ENCODE measurements at regions not wholly inside any gene's neighbourhood (a gene's known extent, or its start where the extent isn't known, plus 50 kb on each side); places are given as distances from the start of the nearest gene placed in this dataset.

DNA sequence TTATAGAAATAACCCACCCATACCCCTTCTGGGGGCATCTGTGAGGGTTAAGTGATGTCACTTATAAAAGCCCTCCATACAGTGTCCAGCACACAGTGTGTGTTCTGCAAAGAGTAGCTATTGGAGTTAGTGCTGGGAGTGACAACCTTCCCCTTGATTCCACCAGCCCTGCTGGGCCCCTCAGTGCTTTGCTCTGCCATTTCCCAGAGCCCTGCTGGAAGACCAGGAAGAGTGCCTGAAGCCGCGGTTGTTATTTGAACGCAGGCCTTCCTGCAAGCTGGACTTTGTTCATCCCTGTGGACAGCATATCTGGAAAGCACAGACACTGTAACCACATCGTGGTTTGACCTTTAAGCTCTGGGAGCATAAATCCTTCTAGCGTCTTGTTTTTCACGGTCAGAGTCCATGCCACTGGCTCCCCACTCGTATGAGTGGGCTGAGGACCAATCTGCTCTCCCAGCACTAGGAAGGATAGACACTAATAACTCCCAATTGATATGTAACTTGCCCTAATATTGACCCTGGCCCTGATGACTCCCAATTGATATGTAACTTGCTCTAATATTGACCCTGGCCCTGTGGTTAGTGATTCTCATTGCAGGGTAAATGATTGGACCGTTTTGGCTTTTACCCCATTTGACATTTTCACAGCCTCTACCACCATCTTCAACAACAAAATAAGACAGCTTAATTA lies 297.1 kb upstream of the MAF start:
- ChIA-PET POLR2A (no interaction called here), CTCF (no interaction called here)

GRCh38 chr16:79897104-79897452 lies 296.5 kb upstream of the MAF start:
- TF ChIP-seq TCF7L2 (IDR thresholded peaks at IDR 0.05; ENCODE audit: low read depth, low read length) = no peak
- TF ChIP-seq SIN3A (IDR thresholded peaks at IDR 0.05; ENCODE audit: borderline replicate concordance, insufficient read depth, low read depth, low read length) = no peak
- TF ChIP-seq, protein P1, sequence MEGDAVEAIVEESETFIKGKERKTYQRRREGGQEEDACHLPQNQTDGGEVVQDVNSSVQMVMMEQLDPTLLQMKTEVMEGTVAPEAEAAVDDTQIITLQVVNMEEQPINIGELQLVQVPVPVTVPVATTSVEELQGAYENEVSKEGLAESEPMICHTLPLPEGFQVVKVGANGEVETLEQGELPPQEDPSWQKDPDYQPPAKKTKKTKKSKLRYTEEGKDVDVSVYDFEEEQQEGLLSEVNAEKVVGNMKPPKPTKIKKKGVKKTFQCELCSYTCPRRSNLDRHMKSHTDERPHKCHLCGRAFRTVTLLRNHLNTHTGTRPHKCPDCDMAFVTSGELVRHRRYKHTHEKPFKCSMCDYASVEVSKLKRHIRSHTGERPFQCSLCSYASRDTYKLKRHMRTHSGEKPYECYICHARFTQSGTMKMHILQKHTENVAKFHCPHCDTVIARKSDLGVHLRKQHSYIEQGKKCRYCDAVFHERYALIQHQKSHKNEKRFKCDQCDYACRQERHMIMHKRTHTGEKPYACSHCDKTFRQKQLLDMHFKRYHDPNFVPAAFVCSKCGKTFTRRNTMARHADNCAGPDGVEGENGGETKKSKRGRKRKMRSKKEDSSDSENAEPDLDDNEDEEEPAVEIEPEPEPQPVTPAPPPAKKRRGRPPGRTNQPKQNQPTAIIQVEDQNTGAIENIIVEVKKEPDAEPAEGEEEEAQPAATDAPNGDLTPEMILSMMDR (IDR thresholded peaks at IDR 0.05) = no peak
- TF ChIP-seq, protein P2, sequence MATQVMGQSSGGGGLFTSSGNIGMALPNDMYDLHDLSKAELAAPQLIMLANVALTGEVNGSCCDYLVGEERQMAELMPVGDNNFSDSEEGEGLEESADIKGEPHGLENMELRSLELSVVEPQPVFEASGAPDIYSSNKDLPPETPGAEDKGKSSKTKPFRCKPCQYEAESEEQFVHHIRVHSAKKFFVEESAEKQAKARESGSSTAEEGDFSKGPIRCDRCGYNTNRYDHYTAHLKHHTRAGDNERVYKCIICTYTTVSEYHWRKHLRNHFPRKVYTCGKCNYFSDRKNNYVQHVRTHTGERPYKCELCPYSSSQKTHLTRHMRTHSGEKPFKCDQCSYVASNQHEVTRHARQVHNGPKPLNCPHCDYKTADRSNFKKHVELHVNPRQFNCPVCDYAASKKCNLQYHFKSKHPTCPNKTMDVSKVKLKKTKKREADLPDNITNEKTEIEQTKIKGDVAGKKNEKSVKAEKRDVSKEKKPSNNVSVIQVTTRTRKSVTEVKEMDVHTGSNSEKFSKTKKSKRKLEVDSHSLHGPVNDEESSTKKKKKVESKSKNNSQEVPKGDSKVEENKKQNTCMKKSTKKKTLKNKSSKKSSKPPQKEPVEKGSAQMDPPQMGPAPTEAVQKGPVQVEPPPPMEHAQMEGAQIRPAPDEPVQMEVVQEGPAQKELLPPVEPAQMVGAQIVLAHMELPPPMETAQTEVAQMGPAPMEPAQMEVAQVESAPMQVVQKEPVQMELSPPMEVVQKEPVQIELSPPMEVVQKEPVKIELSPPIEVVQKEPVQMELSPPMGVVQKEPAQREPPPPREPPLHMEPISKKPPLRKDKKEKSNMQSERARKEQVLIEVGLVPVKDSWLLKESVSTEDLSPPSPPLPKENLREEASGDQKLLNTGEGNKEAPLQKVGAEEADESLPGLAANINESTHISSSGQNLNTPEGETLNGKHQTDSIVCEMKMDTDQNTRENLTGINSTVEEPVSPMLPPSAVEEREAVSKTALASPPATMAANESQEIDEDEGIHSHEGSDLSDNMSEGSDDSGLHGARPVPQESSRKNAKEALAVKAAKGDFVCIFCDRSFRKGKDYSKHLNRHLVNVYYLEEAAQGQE (IDR thresholded peaks at IDR 0.05; ENCODE audit: insufficient read depth in 1 of 2, low read depth in 2 of 2, low read length in 1 of 2) = no peak
- TF ChIP-seq POLR2AphosphoS5 (IDR thresholded peaks at IDR 0.05; ENCODE audit: low read depth, low read length) = no peak
- Histone ChIP-seq H3K4me3 (ENCODE audit: low read depth in 2 of 2, low read length in 2 of 2) (no peak overlapping the region), H3K4me1 (ENCODE audit: control insufficient read depth, insufficient read depth, low read length) (no peaks in the 10 kb centered on the region), H3K27ac (ENCODE audit: low read length) (no peak overlapping the region), H3K36me3 (ENCODE audit: control insufficient read depth, insufficient read depth, low read length) (no peaks in the 10 kb centered on the region), H3K9me3 (ENCODE audit: control insufficient read depth, insufficient read depth, low read depth, low read length) (no peaks in the 10 kb centered on the region), H3K27me3 (ENCODE audit: control insufficient read depth, insufficient read depth, low read length) (no peaks in the 10 kb centered on the region)
- in situ Hi-C loops (cut with HindIII; ENCODE audit: low pct_unique_long_range_greater_than_20kb, low sequenced_read_pairs) = no loop called here
- intact Hi-C loops (cut with micrococcal nuclease; ENCODE audit: unreplicated experiment) = no loop called here
- ATAC-seq (no peak), DNase-seq (ENCODE audit: low read depth, low spot score) (no peak)
- ChIA-PET CTCF (no interaction called here), POLR2A (no interaction called here)
- no TSS peak for BruUV-seq (replicated peaks)

More for the DNA sequence above, 297.1 kb upstream of the MAF start:
- no TSS peak for BruUV-seq (replicated peaks)
- in situ Hi-C loops (cut with HindIII; ENCODE audit: low pct_unique_long_range_greater_than_20kb, low sequenced_read_pairs) (no loop called here), intact Hi-C loops (cut with micrococcal nuclease; ENCODE audit: unreplicated experiment) (no loop called here)
- Histone ChIP-seq H3K4me3 (ENCODE audit: low read depth in 2 of 2, low read length in 2 of 2) (no peak overlapping the region), H3K4me1 (ENCODE audit: control insufficient read depth, insufficient read depth, low read length) (no peaks in the 10 kb centered on the region), H3K9me3 (ENCODE audit: control insufficient read depth, insufficient read depth, low read depth, low read length) (no peaks in the 10 kb centered on the region), H3K27me3 (ENCODE audit: control insufficient read depth, insufficient read depth, low read length) (no peaks in the 10 kb centered on the region), H3K36me3 (ENCODE audit: control insufficient read depth, insufficient read depth, low read length) (no peaks in the 10 kb centered on the region), H3K27ac (ENCODE audit: low read length) (no peak overlapping the region)
- no peak for ATAC-seq
- no peak for DNase-seq (ENCODE audit: low read depth, low spot score)
- no peak for TF ChIP-seq SIN3A (IDR thresholded peaks at IDR 0.05; ENCODE audit: borderline replicate concordance, insufficient read depth, low read depth, low read length)
- TF ChIP-seq, protein P2 (IDR thresholded peaks at IDR 0.05; ENCODE audit: insufficient read depth in 1 of 2, low read depth in 2 of 2, low read length in 1 of 2) = no peak
- no peak for TF ChIP-seq TCF7L2 (IDR thresholded peaks at IDR 0.05; ENCODE audit: low read depth, low read length)
- TF ChIP-seq, protein P1 (IDR thresholded peaks at IDR 0.05) = no peak
- no peak for TF ChIP-seq POLR2AphosphoS5 (IDR thresholded peaks at IDR 0.05; ENCODE audit: low read depth, low read length)
